ENCODE measurements at regions not wholly inside any gene's neighbourhood (a gene's known extent, or its start where the extent isn't known, plus 50 kb on each side); places are given as distances from the start of the nearest gene placed in this dataset.
A peak's percentile ranks its signal among the peaks of the same experiment; 100 is the strongest.

- Histone ChIP-seq H3K9me3 (ENCODE audit: low read depth, low read length) (no peaks in the 10 kb centered on the region), H3K9ac (ENCODE audit: insufficient read length) (no peak overlapping the region), H3K36me3 (ENCODE audit: insufficient read depth, low read length) (no peaks in the 10 kb centered on the region), H3K4me3 (no peak overlapping the region), H3K27ac (no peak overlapping the region)
- no peak for DNase-seq (ENCODE audit: low read depth, low spot score)
- TF ChIP-seq EZH2 (IDR thresholded peaks at IDR 0.05): no peak
- no peak for TF ChIP-seq FOXP2 (optimal IDR thresholded peaks at IDR 0.05; ENCODE audit: control extremely low read depth, extremely low read length, insufficient read depth)
- no peak for TF ChIP-seq POLR2AphosphoS5 (IDR thresholded peaks at IDR 0.05; ENCODE audit: borderline replicate concordance, low read depth, low read length)
Measured at GRCh38 chr13:109678459-109678858, 107.9 kb downstream of the IRS2 start.

GRCh38 chr13:109677206-109677605, 109.2 kb downstream of the IRS2 start:
- H3K9me3 ChIP-seq (ENCODE audit: low read depth, low read length): no peaks in the 10 kb centered on the region
- no peak for TF ChIP-seq POLR2AphosphoS5 (IDR thresholded peaks at IDR 0.05; ENCODE audit: borderline replicate concordance, low read depth, low read length)
- no peak for TF ChIP-seq EZH2 (IDR thresholded peaks at IDR 0.05)
- TF ChIP-seq FOXP2 (optimal IDR thresholded peaks at IDR 0.05; ENCODE audit: control extremely low read depth, extremely low read length, insufficient read depth): no peak
- no peak overlapping the region for H3K4me3 ChIP-seq
- DNase-seq (ENCODE audit: low read depth, low spot score): no peak
- no peaks in the 10 kb centered on the region for H3K36me3 ChIP-seq (ENCODE audit: insufficient read depth, low read length)
- no peak overlapping the region for H3K27ac ChIP-seq
- no peak overlapping the region for H3K9ac ChIP-seq (ENCODE audit: insufficient read length)

GRCh38 chr13:109673477-109673876, 112.9 kb downstream of the IRS2 start:
- TF ChIP-seq EZH2 (IDR thresholded peaks at IDR 0.05) (no peak), POLR2AphosphoS5 (IDR thresholded peaks at IDR 0.05; ENCODE audit: borderline replicate concordance, low read depth, low read length) (no peak), FOXP2 (optimal IDR thresholded peaks at IDR 0.05; ENCODE audit: control extremely low read depth, extremely low read length, insufficient read depth) (no peak)
- DNase-seq (ENCODE audit: low read depth, low spot score): no peak
- Histone ChIP-seq H3K9ac (ENCODE audit: insufficient read length) (no peak overlapping the region), H3K27ac (no peak overlapping the region), H3K4me3 (no peak overlapping the region), H3K36me3 (ENCODE audit: insufficient read depth, low read length) (no peaks in the 10 kb centered on the region), H3K9me3 (ENCODE audit: low read depth, low read length) (no peaks in the 10 kb centered on the region)

GRCh38 chr13:109672545-109672944, 113.8 kb downstream of the IRS2 start:
- TF ChIP-seq FOXP2 (optimal IDR thresholded peaks at IDR 0.05; ENCODE audit: control extremely low read depth, extremely low read length, insufficient read depth): no peak
- H3K9ac ChIP-seq (ENCODE audit: insufficient read length): no peak overlapping the region
- H3K9me3 ChIP-seq (ENCODE audit: low read depth, low read length): no peaks in the 10 kb centered on the region
- no peak overlapping the region for H3K27ac ChIP-seq
- no peaks in the 10 kb centered on the region for H3K36me3 ChIP-seq (ENCODE audit: insufficient read depth, low read length)
- no peak overlapping the region for H3K4me3 ChIP-seq
- DNase-seq (ENCODE audit: low read depth, low spot score): no peak

- H3K36me3 ChIP-seq (ENCODE audit: insufficient read depth, low read length): no peaks in the 10 kb centered on the region
- H3K9ac ChIP-seq (ENCODE audit: insufficient read length): no peak overlapping the region
- no peak for DNase-seq (ENCODE audit: low read depth, low spot score)
- no peaks in the 10 kb centered on the region for H3K9me3 ChIP-seq (ENCODE audit: low read depth, low read length)
- TF ChIP-seq FOXP2 (optimal IDR thresholded peaks at IDR 0.05; ENCODE audit: control extremely low read depth, extremely low read length, insufficient read depth) (no peak), POLR2AphosphoS5 (IDR thresholded peaks at IDR 0.05; ENCODE audit: borderline replicate concordance, low read depth, low read length) (no peak), EZH2 (IDR thresholded peaks at IDR 0.05) (no peak)
- H3K27ac ChIP-seq: no peak overlapping the region
- H3K4me3 ChIP-seq: no peak overlapping the region
Measured at GRCh38 chr13:109671919-109672318, 114.5 kb downstream of the IRS2 start.

- no peak for DNase-seq (ENCODE audit: low read depth, low spot score)
- no peaks in the 10 kb centered on the region for H3K9me3 ChIP-seq (ENCODE audit: low read depth, low read length)
- no peak overlapping the region for H3K9ac ChIP-seq (ENCODE audit: insufficient read length)
- H3K4me3 ChIP-seq: no peak overlapping the region
- H3K36me3 ChIP-seq (ENCODE audit: insufficient read depth, low read length): no peaks in the 10 kb centered on the region
- no peak overlapping the region for H3K27ac ChIP-seq
- TF ChIP-seq EZH2 (IDR thresholded peaks at IDR 0.05) (no peak), POLR2AphosphoS5 (IDR thresholded peaks at IDR 0.05; ENCODE audit: borderline replicate concordance, low read depth, low read length) (no peak), FOXP2 (optimal IDR thresholded peaks at IDR 0.05; ENCODE audit: control extremely low read depth, extremely low read length, insufficient read depth) (no peak)
Measured at GRCh38 chr13:109670776-109671175, 115.6 kb downstream of the IRS2 start.

GRCh38 chr13:109669956-109670355, 116.4 kb downstream of the IRS2 start:
- Histone ChIP-seq H3K36me3 (ENCODE audit: insufficient read depth, low read length) (no peaks in the 10 kb centered on the region), H3K9ac (ENCODE audit: insufficient read length) (no peak overlapping the region), H3K4me3 (no peak overlapping the region), H3K9me3 (ENCODE audit: low read depth, low read length) (no peaks in the 10 kb centered on the region), H3K27ac (no peak overlapping the region)
- no peak for DNase-seq (ENCODE audit: low read depth, low spot score)
- TF ChIP-seq FOXP2 (optimal IDR thresholded peaks at IDR 0.05; ENCODE audit: control extremely low read depth, extremely low read length, insufficient read depth): no peak

GRCh38 chr13:109669234-109669612, 117.2 kb downstream of the IRS2 start:
- Histone ChIP-seq H3K27ac (no peak overlapping the region), H3K36me3 (ENCODE audit: insufficient read depth, low read length) (no peaks in the 10 kb centered on the region)

GRCh38 chr13:109668433-109669233, 117.8 kb downstream of the IRS2 start:
- DNase-seq (ENCODE audit: low read depth, low spot score): no peak
- Histone ChIP-seq H3K36me3 (ENCODE audit: insufficient read depth, low read length) (no peaks in the 10 kb centered on the region), H3K27ac (peak overlapping the region; percentile 94), H3K9me3 (ENCODE audit: low read depth, low read length) (no peaks in the 10 kb centered on the region), H3K4me3 (no peak overlapping the region), H3K9ac (ENCODE audit: insufficient read length) (peak overlapping the region; percentile 66)
- TF ChIP-seq EZH2 (IDR thresholded peaks at IDR 0.05) (no peak), POLR2AphosphoS5 (IDR thresholded peaks at IDR 0.05; ENCODE audit: borderline replicate concordance, low read depth, low read length) (no peak), FOXP2 (optimal IDR thresholded peaks at IDR 0.05; ENCODE audit: control extremely low read depth, extremely low read length, insufficient read depth) (no peak)

More at GRCh38 chr13:109669234-109669612, 117.2 kb downstream of the IRS2 start:
- Histone ChIP-seq H3K4me3 (no peak overlapping the region), H3K9ac (ENCODE audit: insufficient read length) (no peak overlapping the region), H3K9me3 (ENCODE audit: low read depth, low read length) (no peaks in the 10 kb centered on the region)
- TF ChIP-seq EZH2 (IDR thresholded peaks at IDR 0.05) (no peak), FOXP2 (optimal IDR thresholded peaks at IDR 0.05; ENCODE audit: control extremely low read depth, extremely low read length, insufficient read depth) (no peak), POLR2AphosphoS5 (IDR thresholded peaks at IDR 0.05; ENCODE audit: borderline replicate concordance, low read depth, low read length) (no peak)
- no peak for DNase-seq (ENCODE audit: low read depth, low spot score)

Measured in SK-N-MC (cell line).